H1 (cell line): ENCODE measurements at regions not wholly inside any gene's neighbourhood (a gene's known extent, or its start where the extent isn't known, plus 50 kb on each side); places are given as distances from the start of the nearest gene placed in this dataset.
A peak's percentile ranks its signal among the peaks of the same experiment; 100 is the strongest.

Source experiments
- CTCF ChIA-PET: fragments of 300-600 bp; sonication (Branson Sonifier 250); formaldehyde crosslinking; loops from one replicate; lab custom pipeline; 2021; ENCODE audit not compliant: partially characterized antibody; lab: Charles Lee
- POLR2A ChIA-PET: fragments of 300-600 bp; sonication (Branson Sonifier 250); formaldehyde crosslinking; loops from one replicate; lab custom pipeline; 2021; ENCODE audit warnings: inconsistent platforms; ENCODE audit not compliant: partially characterized antibody; lab: Charles Lee
- DNase-seq, 2 experiments: peaks; one replicate each; pipeline versions ENCODE4 v3.0.0 to v3.0.0-alpha.2; 2010 to 2022; ENCODE audit warnings: low spot score in 2 of 2, low read depth in 1 of 2, mixed read lengths in 1 of 2
- FAIRE-seq: peaks from 2 replicates; lab custom pipeline; 2011; peaks lifted over from hg19 to GRCh38; lab: Jason Lieb, UNC
- H2AFZ ChIP-seq: 2 replicates; pipeline ENCODE4 v1.8.1; 2012; ENCODE audit warnings: low read length, inconsistent platforms
- H2AK5ac ChIP-seq: 2 replicates; pipeline ENCODE4 v1.6.1; 2013; ENCODE audit warnings: low read depth, low read length
- H2BK120ac ChIP-seq: replicated peaks from 2 replicates; pipeline ENCODE3; 2013; ENCODE audit warnings: low read depth, low read length, inconsistent platforms
- H2BK12ac ChIP-seq: 2 replicates; pipeline ENCODE4 v1.6.1; 2013; ENCODE audit warnings: low read depth, low read length
- H2BK15ac ChIP-seq: 2 replicates; pipeline ENCODE4 v1.6.1; 2013; ENCODE audit warnings: low read length
- H2BK20ac ChIP-seq: 2 replicates; pipeline ENCODE4 v1.6.1; 2013; ENCODE audit warnings: low read length
- H2BK5ac ChIP-seq: 2 replicates; pipeline ENCODE4 v1.6.1; 2013; ENCODE audit warnings: low read depth, low read length
- H3K14ac ChIP-seq: 2 replicates; pipeline ENCODE4 v1.6.1; 2013; ENCODE audit warnings: inconsistent platforms; ENCODE audit not compliant: insufficient read length
- H3K18ac ChIP-seq: 2 replicates; pipeline ENCODE4 v1.6.1; 2013; ENCODE audit warnings: low read length; ENCODE audit errors: extremely low read depth
- H3K23ac ChIP-seq: 2 replicates; pipeline ENCODE4 v1.6.1; 2013; ENCODE audit warnings: inconsistent platforms; ENCODE audit not compliant: insufficient read length
- H3K23me2 ChIP-seq: 2 replicates; pipeline ENCODE4 v1.6.1; 2013; ENCODE audit warnings: low read depth, low read length
- H3K27ac ChIP-seq: 2 replicates; pipeline ENCODE4 v1.6.1; 2011; ENCODE audit warnings: low read depth, low read length, inconsistent platforms
- H3K27me3 ChIP-seq, 4 experiments: replicated peaks in 1 of 4; 1 replicate in 1 of 4; 2 replicates in 3 of 4; pipeline versions ENCODE4 v1.6.1 to v1.8.1; 2011 to 2013; ENCODE audit warnings: low read length in 3 of 4, mild to moderate bottlenecking in 3 of 4, inconsistent platforms in 2 of 4, mixed read lengths in 2 of 4, moderate library complexity in 1 of 4; ENCODE audit not compliant: control insufficient read depth in 3 of 4, insufficient read depth in 3 of 4; ENCODE audit errors: extremely low read depth in 1 of 4
- H3K36me3 ChIP-seq, 4 experiments: 2 replicates each; pipeline versions ENCODE4 v1.6.1 to v1.8.1; 2011 to 2013; ENCODE audit warnings: mild to moderate bottlenecking in 4 of 4, low read length in 3 of 4, moderate library complexity in 2 of 4, control low read depth in 1 of 4, inconsistent platforms in 1 of 4; ENCODE audit not compliant: insufficient read depth in 4 of 4, control insufficient read depth in 2 of 4
- H3K4ac ChIP-seq: replicated peaks from 2 replicates; pipeline ENCODE3; 2013; ENCODE audit warnings: low read length, low read depth, mixed read lengths, inconsistent platforms; ENCODE audit not compliant: insufficient read length
- H3K4me1 ChIP-seq, 4 experiments: replicated peaks in 1 of 4; 1 replicate in 1 of 4; 2 replicates in 3 of 4; pipeline versions ENCODE4 v1.6.1 to v1.8.1; 2011 to 2013; ENCODE audit warnings: low read length in 3 of 4, inconsistent platforms in 2 of 4, mixed read lengths in 1 of 4; ENCODE audit not compliant: insufficient read depth in 4 of 4, control insufficient read depth in 3 of 4
- H3K4me2 ChIP-seq, 2 experiments: 2 replicates each; pipeline versions ENCODE4 v1.6.1 to v1.8.1; 2011 to 2013; ENCODE audit warnings: low read depth in 2 of 2, low read length in 2 of 2, control low read depth in 1 of 2, inconsistent platforms in 1 of 2, mild to moderate bottlenecking in 1 of 2; ENCODE audit not compliant: insufficient read depth in 1 of 2
- H3K4me3 ChIP-seq, 4 experiments: fragments of 200-600, 300-600 bp in 1 of 4; sonication (generic), shearing (Covaris generic), sonication (Bioruptor Twin) in 1 of 4; 2 replicates each; pipeline versions ENCODE4 v1.5.1 to v1.8.1; 2011 to 2016; ENCODE audit warnings: low read length in 4 of 4, low read depth in 3 of 4, control low read depth in 2 of 4, inconsistent platforms in 2 of 4, mild to moderate bottlenecking in 2 of 4, mixed read lengths in 1 of 4, moderate library complexity in 1 of 4; ENCODE audit not compliant: insufficient read depth in 2 of 4; ENCODE audit errors: extremely low read depth in 1 of 4
- H3K56ac ChIP-seq: replicated peaks from 2 replicates; pipeline ENCODE3; 2013; ENCODE audit warnings: low read depth, mild to moderate bottlenecking, mixed read lengths, low read length, inconsistent platforms; ENCODE audit not compliant: insufficient read length
- H3K79me1 ChIP-seq: 2 replicates; pipeline ENCODE4 v1.6.1; 2013; ENCODE audit warnings: low read depth, low read length, control low read depth
- H3K79me2 ChIP-seq, 2 experiments: 2 replicates each; pipeline versions ENCODE4 v1.6.1 to v1.8.1; 2012 to 2013; ENCODE audit warnings: low read length in 2 of 2, mild to moderate bottlenecking in 2 of 2, inconsistent platforms in 1 of 2; ENCODE audit not compliant: insufficient read depth in 2 of 2, control insufficient read depth in 1 of 2
- H3K9ac ChIP-seq, 4 experiments: replicated peaks in 1 of 4; 1 replicate in 1 of 4; 2 replicates in 3 of 4; pipeline versions ENCODE4 v1.6.1 to v1.8.1; 2011 to 2013; ENCODE audit warnings: low read depth in 3 of 4, low read length in 3 of 4, control low read depth in 2 of 4, mild to moderate bottlenecking in 2 of 4, moderate library complexity in 2 of 4, inconsistent platforms in 1 of 4; ENCODE audit errors: extremely low read depth in 1 of 4
- H3K9me3 ChIP-seq, 2 experiments: 2 replicates each; pipeline versions ENCODE4 v1.6.1 to v1.8.1; 2012 to 2013; ENCODE audit warnings: mild to moderate bottlenecking in 2 of 2, moderate library complexity in 2 of 2, control low read depth in 1 of 2, inconsistent platforms in 1 of 2, low read depth in 1 of 2, low read length in 1 of 2, mixed read lengths in 1 of 2; ENCODE audit not compliant: insufficient read depth in 2 of 2
- H4K20me1 ChIP-seq, 2 experiments: replicated peaks in 1 of 2; 2 replicates each; pipeline versions ENCODE3 to v1.8.1; 2011 to 2013; ENCODE audit warnings: inconsistent platforms in 2 of 2, low read length in 2 of 2, mild to moderate bottlenecking in 1 of 2; ENCODE audit not compliant: insufficient read depth in 2 of 2, control insufficient read depth in 1 of 2
- H4K5ac ChIP-seq: 2 replicates; pipeline ENCODE4 v1.6.1; 2013; ENCODE audit warnings: low read length, low read depth, mixed read lengths, inconsistent platforms; ENCODE audit not compliant: insufficient read length
- H4K8ac ChIP-seq: 2 replicates; pipeline ENCODE4 v1.8.0; 2013; ENCODE audit warnings: mild to moderate bottlenecking, moderate library complexity, low read length, inconsistent platforms; ENCODE audit not compliant: insufficient read depth; ENCODE audit errors: extremely low read depth
- H4K91ac ChIP-seq: replicated peaks from 2 replicates; pipeline ENCODE3; 2013; ENCODE audit warnings: low read length, mixed read lengths, inconsistent platforms; ENCODE audit not compliant: insufficient read length
- CREB1 ChIP-seq: IDR thresholded peaks from 2 replicates; pipeline ENCODE4 v1.6.1; 2012; ENCODE audit warnings: inconsistent platforms
- EZH2 ChIP-seq: fragments of 200-600 bp; sonication (generic); IDR thresholded peaks from 2 replicates; pipeline ENCODE4 v1.7.1; 2012; ENCODE audit warnings: low read depth, mild to moderate bottlenecking, moderate library complexity, low read length, inconsistent platforms; ENCODE audit not compliant: severe bottlenecking
- JUN ChIP-seq: IDR thresholded peaks from 2 replicates; pipeline ENCODE4 v1.6.1; 2011; ENCODE audit warnings: low read depth, mild to moderate bottlenecking, improper control_type of control experiment, low read length
- POLR2A ChIP-seq, 2 experiments: IDR thresholded peaks; 1 replicate in 1 of 2; 2 replicates in 1 of 2; pipeline ENCODE4 v1.6.1; 2011; ENCODE audit warnings: low read depth in 2 of 2, low read length in 2 of 2, mild to moderate bottlenecking in 2 of 2; ENCODE audit errors: control extremely low read depth in 1 of 2
- RAD21 ChIP-seq, 2 experiments: IDR thresholded peaks in 1 of 2; conservative IDR thresholded peaks in 1 of 2; 2 replicates each; pipeline ENCODE4 v1.6.1; 2011; ENCODE audit warnings: low read depth in 2 of 2, low read length in 2 of 2, improper control_type of control experiment in 1 of 2, inconsistent platforms in 1 of 2, mild to moderate bottlenecking in 1 of 2, moderate library complexity in 1 of 2
- RNF2 ChIP-seq: fragments of 200-900, 300-1000 bp; sonication (generic); IDR thresholded peaks from 2 replicates; pipeline ENCODE4 v1.7.1; 2016; ENCODE audit warnings: borderline replicate concordance, low read depth, mild to moderate bottlenecking, antibody characterized with exemption, low read length; ENCODE audit not compliant: poor library complexity, severe bottlenecking; ENCODE audit errors: missing control alignments
- SIX5 ChIP-seq: IDR thresholded peaks from 2 replicates; pipeline ENCODE4 v1.6.1; 2011; ENCODE audit warnings: mild to moderate bottlenecking, low read depth, low read length
- TAF7 ChIP-seq: optimal IDR thresholded peaks from 2 replicates; pipeline ENCODE3; 2011; ENCODE audit warnings: low read depth, mild to moderate bottlenecking, inconsistent platforms, low read length, moderate library complexity, borderline replicate concordance
- ZNF274 ChIP-seq: IDR thresholded peaks from 2 replicates; pipeline ENCODE4 v1.7.0; 2012; ENCODE audit warnings: low read length, borderline replicate concordance; ENCODE audit errors: extremely low read depth
- WGBS, 2 experiments: shearing (Covaris generic) in 1 of 2; methylation state at CpG; one replicate each; pipeline versions ENCODE4 v1.1.6 to v1.1.7; 2013 to 2015; ENCODE audit warnings: low lambda C conversion rate in 2 of 2, mixed read lengths in 2 of 2, inconsistent platforms in 1 of 2, low coverage in 1 of 2, missing lambda C conversion rate in 1 of 2; ENCODE audit not compliant: insufficient replicate concordance in 2 of 2, insufficient coverage in 1 of 2, insufficient read length in 1 of 2; ENCODE audit errors: extremely low coverage in 1 of 2, missing lambda C conversion rate in 1 of 2; 5-methylcytosine and 5-hydroxymethylcytosine counted together
- TF ChIP-seq, protein P1 (sequence below): IDR thresholded peaks from 2 replicates; pipeline ENCODE4 v1.6.1; 2011; ENCODE audit warnings: low read length, improper control_type of control experiment

- CTCF ChIA-PET = interaction anchor here (1.6 to 2.1 kb wide), 2 partner anchors 22 to 44 kb away, joined by 6 to 7 read pairs; no protein-coding TSS in a partner anchor
- H2AFZ ChIP-seq = peak overlapping the region; percentile 70
- H3K27ac ChIP-seq = peak overlapping the region; percentile 76
- TF ChIP-seq RAD21 (IDR thresholded peaks at IDR 0.05 in 1 of 2, conservative IDR thresholded peaks at IDR 0.05 in 1 of 2; ENCODE audit: low read depth in 2 of 2, low read length in 2 of 2) (peak in 1 of 2 experiments; percentile 10; a peak in 1 of 4 replicates), TAF7 (no peak), RNF2 (no peak), EZH2 (no peak), POLR2A (IDR thresholded peaks at IDR 0.05; ENCODE audit: control extremely low read depth in 1 of 2, low read depth in 2 of 2, low read length in 2 of 2) (peak in 1 of 2 experiments; percentile 84; a peak in 2 of 3 replicates), JUN (no peak), CREB1 (no peak), SIX5 (no peak), ZNF274 (no peak)
- TF ChIP-seq, protein P1, sequence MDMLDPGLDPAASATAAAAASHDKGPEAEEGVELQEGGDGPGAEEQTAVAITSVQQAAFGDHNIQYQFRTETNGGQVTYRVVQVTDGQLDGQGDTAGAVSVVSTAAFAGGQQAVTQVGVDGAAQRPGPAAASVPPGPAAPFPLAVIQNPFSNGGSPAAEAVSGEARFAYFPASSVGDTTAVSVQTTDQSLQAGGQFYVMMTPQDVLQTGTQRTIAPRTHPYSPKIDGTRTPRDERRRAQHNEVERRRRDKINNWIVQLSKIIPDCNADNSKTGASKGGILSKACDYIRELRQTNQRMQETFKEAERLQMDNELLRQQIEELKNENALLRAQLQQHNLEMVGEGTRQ = no peak
Observed at GRCh38 chr3:176916777-176917176, 280.5 kb downstream of the TBL1XR1 start.

More at GRCh38 chr3:176916777-176917176, 280.5 kb downstream of the TBL1XR1 start:
- H2BK15ac ChIP-seq = no peak overlapping the region
- H4K5ac ChIP-seq = peak overlapping the region; percentile 85
- no peak overlapping the region for H4K8ac ChIP-seq
- H3K4me1 ChIP-seq = peaks cover 2 to 23% (median 14%) of the 10 kb centered on the region in 4 experiments; a peak in 6 of 7 replicates
- H3K56ac ChIP-seq = peak overlapping the region; percentile 3
- H2BK5ac ChIP-seq = peak overlapping the region; percentile 95
- no peaks in the 10 kb centered on the region for H3K27me3 ChIP-seq
- no peak overlapping the region for H3K23ac ChIP-seq
- H3K36me3 ChIP-seq = no peaks in the 10 kb centered on the region
- H2BK12ac ChIP-seq = peak overlapping the region; percentile 96
- H3K9ac ChIP-seq = peak overlapping the region in 2 of 4 experiments; percentile 6 to 55; a peak in 3 of 7 replicates
- POLR2A ChIA-PET = interaction anchor here (0.7 to 1.5 kb wide), 3 partner anchors 10 to 21 kb away, joined by 3 to 6 read pairs (median 4); no protein-coding TSS in a partner anchor
- H3K18ac ChIP-seq = peak overlapping the region; percentile 97
- 0 out of 2 replicates have a peak overlapping the region, but pooled peaks have one; percentile 1 for H2AK5ac ChIP-seq
- peak overlapping the region; percentile 85 for H2BK120ac ChIP-seq
- H3K4ac ChIP-seq = peak overlapping the region; percentile 4
- no peak overlapping the region for H3K14ac ChIP-seq
- H4K20me1 ChIP-seq = no peaks in the 10 kb centered on the region
- no peaks in the 10 kb centered on the region for H3K23me2 ChIP-seq
- peak overlapping the region; percentile 59 to 72 for H3K4me2 ChIP-seq
- peak; percentile 95 for FAIRE-seq
- 32% methylated on average over 3 of the region's 3 CpGs; no CpG with 5 or more reads in 1 of the 2 experiments for WGBS, 2 experiments
- no peaks in the 10 kb centered on the region for H3K79me2 ChIP-seq
- peak overlapping the region; percentile 88 for H2BK20ac ChIP-seq
- no peaks in the 10 kb centered on the region for H3K9me3 ChIP-seq
- no peaks in the 10 kb centered on the region for H3K79me1 ChIP-seq
- peak; percentile 33 to 54 for DNase-seq
- H4K91ac ChIP-seq = peak overlapping the region; percentile 41
- peak overlapping the region in 3 of 4 experiments; percentile 11 to 40 (median 22); a peak in 2 of 8 replicates for H3K4me3 ChIP-seq
